MCF 10A (cell line): ENCODE measurements at regions not wholly inside any gene's neighbourhood (a gene's known extent, or its start where the extent isn't known, plus 50 kb on each side); places are given as distances from the start of the nearest gene placed in this dataset.

Source experiments
- BruUV-seq: library from RNA; stranded (reverse); fragments of 400-500 nt; replicated peaks from 2 replicates; lab custom pipeline; 2021; lab: Mats Ljungman, UMichigan
- CTCF ChIA-PET: fragments of 300-600 bp; sonication (Branson Sonifier 250); formaldehyde crosslinking; extraction: SDS; loops from one replicate; lab custom pipeline; 2021; ENCODE audit warnings: antibody characterized with exemption, inconsistent platforms; lab: Yijun Ruan, JAX
- POLR2A ChIA-PET: fragments of 300-600, 350-650 bp; sonication (Branson Sonifier 250); formaldehyde crosslinking; extraction: SDS; loops from one replicate; lab custom pipeline; 2020; ENCODE audit warnings: antibody characterized with exemption, inconsistent platforms; lab: Yijun Ruan, JAX
- DNase-seq: peaks from one replicate; pipeline ENCODE4 v3.0.0-alpha.2; 2018; ENCODE audit not compliant: unreplicated experiment
- H3K27ac Mint-ChIP-seq: one replicate; pipeline ENCODE4 v1.8.0; 2022; ENCODE audit warnings: mild to moderate bottlenecking, low read depth, mixed read lengths; ENCODE audit not compliant: unreplicated experiment
- H3K27me3 Mint-ChIP-seq: one replicate; pipeline ENCODE4 v1.8.0; 2022; ENCODE audit warnings: mixed read lengths; ENCODE audit not compliant: insufficient read depth, unreplicated experiment
- H3K36me3 Mint-ChIP-seq: one replicate; pipeline ENCODE4 v1.8.0; 2022; ENCODE audit warnings: mild to moderate bottlenecking, moderate library complexity, mixed read lengths; ENCODE audit not compliant: insufficient read depth, unreplicated experiment
- H3K4me1 Mint-ChIP-seq: one replicate; pipeline ENCODE4 v1.8.0; 2022; ENCODE audit warnings: mixed read lengths; ENCODE audit not compliant: insufficient read depth, unreplicated experiment
- H3K4me3 Mint-ChIP-seq: one replicate; pipeline ENCODE4 v1.8.0; 2022; ENCODE audit warnings: mild to moderate bottlenecking, moderate library complexity, mixed read lengths; ENCODE audit not compliant: unreplicated experiment
- H3K9me3 Mint-ChIP-seq: one replicate; pipeline ENCODE4 v1.8.0; 2022; ENCODE audit warnings: mixed read lengths; ENCODE audit not compliant: unreplicated experiment
- CTCF ChIP-seq: fragments of 200-600 bp; IDR thresholded peaks from one replicate; pipeline ENCODE4 v1.8.0; 2022; ENCODE audit warnings: antibody characterized with exemption, mild to moderate bottlenecking; ENCODE audit not compliant: unreplicated experiment
- intact Hi-C: fragments of 100-400 bp; cut with micrococcal nuclease; formaldehyde crosslinking; loops from 2 replicates; pipeline ENCODE4 v1.14.1; 2022

- Mint-ChIP-seq H3K36me3 (no peaks in the 10 kb centered on the region), H3K4me3 (no peak overlapping the region), H3K9me3 (no peaks in the 10 kb centered on the region), H3K27ac (no peak overlapping the region), H3K27me3 (peaks cover 35% of the 10 kb centered on the region), H3K4me1 (no peaks in the 10 kb centered on the region)
- intact Hi-C loops, result no loop called here
- CTCF ChIA-PET, result interaction anchor here (0.6 kb wide), 2 partner anchors 413 to 574 kb away, joined by 3 read pairs; no protein-coding TSS in a partner anchor
- no TSS peak for BruUV-seq
- POLR2A ChIA-PET, result interaction anchor here (0.5 kb wide), 1 partner anchor 56 kb away, joined by 3 read pairs; no protein-coding TSS in a partner anchor
- TF ChIP-seq CTCF, result no peak
- DNase-seq, result peak; percentile 18
Observed at GRCh38 chr5:136906545-136906944, 541.2 kb upstream of the TRPC7 start.

DNA sequence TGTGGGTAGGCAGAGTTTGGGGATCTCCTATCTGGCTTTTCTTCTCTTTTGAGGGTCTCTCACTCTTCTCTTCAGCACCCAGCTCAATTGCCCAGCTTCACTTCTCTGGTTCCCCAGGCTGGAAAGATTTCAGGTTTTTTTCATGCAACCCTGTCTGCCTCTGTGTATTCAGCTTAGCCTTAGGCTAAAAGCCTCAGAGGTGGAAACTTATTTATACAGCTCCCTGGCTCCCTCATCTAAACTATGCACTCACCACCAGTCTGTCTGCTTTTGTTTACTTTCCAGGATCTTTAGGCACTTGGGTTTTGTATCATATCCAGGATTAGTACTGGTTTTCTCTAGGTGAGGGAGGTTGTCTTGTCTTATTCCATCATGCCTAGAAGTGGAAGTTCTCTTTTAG lies 540.2 kb upstream of the TRPC7 start:
- BruUV-seq, result no TSS peak
- Mint-ChIP-seq H3K27me3 (peaks cover 44% of the 10 kb centered on the region), H3K4me1 (no peaks in the 10 kb centered on the region), H3K4me3 (no peak overlapping the region), H3K9me3 (peaks cover 8% of the 10 kb centered on the region), H3K27ac (no peak overlapping the region), H3K36me3 (no peaks in the 10 kb centered on the region)
- intact Hi-C loops, result no loop called here
- ChIA-PET CTCF (interaction anchor here (0.6 kb wide), 1 partner anchor 17 kb away, joined by 3 read pairs; no protein-coding TSS in a partner anchor), POLR2A (no interaction called here)
- no peak for TF ChIP-seq CTCF
- no peak for DNase-seq

GRCh38 chr5:136894070-136894469 lies 528.7 kb upstream of the TRPC7 start:
- no peak overlapping the region for H3K4me3 Mint-ChIP-seq
- ChIA-PET POLR2A (interaction anchor here (0.6 kb wide), 1 partner anchor 1129 kb away, joined by 4 read pairs; no protein-coding TSS in a partner anchor), CTCF (no interaction called here)
- no peak for TF ChIP-seq CTCF
- BruUV-seq, result no TSS peak
- intact Hi-C loops, result no loop called here
- no peak for DNase-seq
- H3K27ac Mint-ChIP-seq, result no peak overlapping the region
- H3K27me3 Mint-ChIP-seq, result peaks cover 31% of the 10 kb centered on the region
- no peaks in the 10 kb centered on the region for H3K9me3 Mint-ChIP-seq
- H3K36me3 Mint-ChIP-seq, result no peaks in the 10 kb centered on the region
- H3K4me1 Mint-ChIP-seq, result peaks cover 5% of the 10 kb centered on the region

- Mint-ChIP-seq H3K4me3 (no peak overlapping the region), H3K4me1 (peaks cover 5% of the 10 kb centered on the region), H3K27me3 (peaks cover 52% of the 10 kb centered on the region), H3K27ac (no peak overlapping the region), H3K9me3 (no peaks in the 10 kb centered on the region), H3K36me3 (no peaks in the 10 kb centered on the region)
- TF ChIP-seq CTCF, result no peak
- intact Hi-C loops, result no loop called here
- DNase-seq, result no peak
- ChIA-PET CTCF (interaction anchor here (0.6 to 1.8 kb wide), 6 partner anchors 9 to 479 kb away, joined by 3 to 6 read pairs (median 3); no protein-coding TSS in a partner anchor), POLR2A (no interaction called here)
- no TSS peak for BruUV-seq
Observed at GRCh38 chr5:136892000-136892399, 526.7 kb upstream of the TRPC7 start.
